Large intestine (tissue), 3 donors: ENCODE measurements at regions not wholly inside any gene's neighbourhood (a gene's known extent, or its start where the extent isn't known, plus 50 kb on each side); places are given as distances from the start of the nearest gene placed in this dataset.
A peak's percentile ranks its signal among the peaks of the same experiment; 100 is the strongest.

Experiments
- DNase-seq, 2 donors: peaks; one replicate each; pipeline versions ENCODE4 v3.0.0 to v3.0.0-alpha.2; 2013
- H3K27ac ChIP-seq: one replicate; pipeline ENCODE4 v1.5.1; 2013; ENCODE audit warnings: low read length
- H3K27me3 ChIP-seq: 2 replicates; pipeline ENCODE4 v1.6.1; 2013; ENCODE audit warnings: low read length; ENCODE audit not compliant: control insufficient read depth, insufficient read depth
- H3K36me3 ChIP-seq: 2 replicates; pipeline ENCODE4 v1.6.1; 2013; ENCODE audit warnings: low read length; ENCODE audit not compliant: control insufficient read depth, insufficient read depth
- H3K4me1 ChIP-seq: one replicate; pipeline ENCODE4 v1.6.1; 2013; ENCODE audit warnings: low read length; ENCODE audit not compliant: control insufficient read depth, insufficient read depth
- H3K4me3 ChIP-seq: one replicate; pipeline ENCODE4 v1.5.1; 2013; ENCODE audit warnings: low read length
- H3K9me3 ChIP-seq: one replicate; pipeline ENCODE4 v1.6.1; 2013; ENCODE audit warnings: mild to moderate bottlenecking, low read depth, low read length, moderate library complexity; ENCODE audit not compliant: control insufficient read depth
- WGBS: methylation state at CpG from one replicate; pipeline ENCODE4 v1.1.5; 2013; ENCODE audit warnings: low lambda C conversion rate; ENCODE audit not compliant: insufficient coverage; 5-methylcytosine and 5-hydroxymethylcytosine counted together

GRCh38 chr5:68729678-68730077 is 364.1 kb upstream of the SLC30A5 start:
- Histone ChIP-seq H3K27ac (no peak overlapping the region), H3K9me3 (no peaks in the 10 kb centered on the region), H3K4me3 (no peak overlapping the region), H3K4me1 (no peaks in the 10 kb centered on the region), H3K36me3 (no peaks in the 10 kb centered on the region), H3K27me3 (no peaks in the 10 kb centered on the region)
- 75% methylated on average over 3 of the region's 4 CpGs for WGBS
- no peak for DNase-seq

GRCh38 chr5:68730220-68730978 is 363.4 kb upstream of the SLC30A5 start:
- 40% methylated on average over 1 of the region's 7 CpGs for WGBS
- Histone ChIP-seq H3K27ac (no peak overlapping the region), H3K4me3 (no peak overlapping the region), H3K36me3 (no peaks in the 10 kb centered on the region), H3K9me3 (no peaks in the 10 kb centered on the region), H3K4me1 (no peaks in the 10 kb centered on the region), H3K27me3 (no peaks in the 10 kb centered on the region)
- peak; percentile 32 to 56 for DNase-seq

GRCh38 chr5:68730979-68731654 is 362.7 kb upstream of the SLC30A5 start:
- Histone ChIP-seq H3K9me3 (no peaks in the 10 kb centered on the region), H3K27me3 (no peaks in the 10 kb centered on the region), H3K4me1 (no peaks in the 10 kb centered on the region), H3K36me3 (no peaks in the 10 kb centered on the region), H3K4me3 (no peak overlapping the region), H3K27ac (no peak overlapping the region)
- 100% methylated on average over 1 of the region's 3 CpGs for WGBS
- DNase-seq = no peak

GRCh38 chr5:68732251-68732650 is 361.6 kb upstream of the SLC30A5 start:
- Histone ChIP-seq H3K4me3 (no peak overlapping the region), H3K4me1 (no peaks in the 10 kb centered on the region), H3K27ac (no peak overlapping the region), H3K9me3 (no peaks in the 10 kb centered on the region), H3K27me3 (no peaks in the 10 kb centered on the region), H3K36me3 (no peaks in the 10 kb centered on the region)
- DNase-seq = no peak

- Histone ChIP-seq H3K9me3 (no peaks in the 10 kb centered on the region), H3K36me3 (no peaks in the 10 kb centered on the region), H3K27me3 (no peaks in the 10 kb centered on the region), H3K4me3 (no peak overlapping the region), H3K27ac (no peak overlapping the region), H3K4me1 (no peaks in the 10 kb centered on the region)
- DNase-seq = no peak
- no CpG with 5 or more reads among the region's 4 CpGs for WGBS
Observed at GRCh38 chr5:68734781-68735180, 359.0 kb upstream of the SLC30A5 start.

- Histone ChIP-seq H3K27me3 (no peaks in the 10 kb centered on the region), H3K36me3 (no peaks in the 10 kb centered on the region), H3K9me3 (no peaks in the 10 kb centered on the region), H3K4me1 (peaks cover 4% of the 10 kb centered on the region), H3K27ac (no peak overlapping the region), H3K4me3 (no peak overlapping the region)
- no CpG with 5 or more reads among the region's 9 CpGs for WGBS
- DNase-seq = no peak
Observed at GRCh38 chr5:68738236-68738635, 355.6 kb upstream of the SLC30A5 start.

GRCh38 chr5:68738841-68739240 is 355.0 kb upstream of the SLC30A5 start:
- peaks cover 4% of the 10 kb centered on the region for H3K4me1 ChIP-seq
- no peak overlapping the region for H3K4me3 ChIP-seq
- no peaks in the 10 kb centered on the region for H3K27me3 ChIP-seq
- no CpG with 5 or more reads among the region's 4 CpGs for WGBS
- no peaks in the 10 kb centered on the region for H3K9me3 ChIP-seq
- H3K36me3 ChIP-seq = no peaks in the 10 kb centered on the region
- H3K27ac ChIP-seq = no peak overlapping the region
- DNase-seq = no peak

- no CpG with 5 or more reads among the region's 5 CpGs for WGBS
- H3K27me3 ChIP-seq = no peaks in the 10 kb centered on the region
- peaks cover 4% of the 10 kb centered on the region for H3K4me1 ChIP-seq
- H3K36me3 ChIP-seq = no peaks in the 10 kb centered on the region
- no peaks in the 10 kb centered on the region for H3K9me3 ChIP-seq
- no peak overlapping the region for H3K27ac ChIP-seq
- DNase-seq = no peak
- no peak overlapping the region for H3K4me3 ChIP-seq
Observed at GRCh38 chr5:68739752-68740151, 354.1 kb upstream of the SLC30A5 start.

GRCh38 chr5:68740226-68740910 is 353.4 kb upstream of the SLC30A5 start:
- Histone ChIP-seq H3K4me3 (no peak overlapping the region), H3K27me3 (no peaks in the 10 kb centered on the region), H3K27ac (no peak overlapping the region), H3K4me1 (peaks cover 4% of the 10 kb centered on the region), H3K36me3 (no peaks in the 10 kb centered on the region), H3K9me3 (no peaks in the 10 kb centered on the region)
- no CpG with 5 or more reads among the region's 6 CpGs for WGBS
- no peak for DNase-seq

GRCh38 chr5:68744206-68744605 is 349.6 kb upstream of the SLC30A5 start:
- no peaks in the 10 kb centered on the region for H3K36me3 ChIP-seq
- H3K4me1 ChIP-seq = peaks cover 4% of the 10 kb centered on the region
- no peaks in the 10 kb centered on the region for H3K27me3 ChIP-seq
- DNase-seq = no peak
- no peak overlapping the region for H3K27ac ChIP-seq
- no peak overlapping the region for H3K4me3 ChIP-seq
- no CpG with 5 or more reads among the region's 4 CpGs for WGBS
- H3K9me3 ChIP-seq = no peaks in the 10 kb centered on the region
